ENCODE measurements at regions not wholly inside any gene's neighbourhood (a gene's known extent, or its start where the extent isn't known, plus 50 kb on each side); places are given as distances from the start of the nearest gene placed in this dataset.

GRCh38 chr12:105948331-105948730, 190.4 kb downstream of the NUAK1 start:
- no peak for DNase-seq

GRCh38 chr12:105949391-105949790, 189.4 kb downstream of the NUAK1 start:
- DNase-seq = no peak

- DNase-seq = no peak
These were observed 187.0 kb downstream of the NUAK1 start for GRCh38 chr12:105951732-105952131.

GRCh38 chr12:105954951-105955931, 183.5 kb downstream of the NUAK1 start:
- DNase-seq = no peak

GRCh38 chr12:105955976-105956375, 182.8 kb downstream of the NUAK1 start:
- no peak for DNase-seq

- DNase-seq = peak in 3 of 56 donors; percentile 0 to 29 (median 1)
These were observed 181.9 kb downstream of the NUAK1 start for GRCh38 chr12:105956662-105957457.

GRCh38 chr12:105960319-105961083, 178.3 kb downstream of the NUAK1 start:
- no peak for DNase-seq

GRCh38 chr12:105961821-105962671, 176.7 kb downstream of the NUAK1 start:
- DNase-seq = no peak

- no peak for DNase-seq
These were observed 171.5 kb downstream of the NUAK1 start for GRCh38 chr12:105967038-105967776.

- DNase-seq = no peak
These were observed 170.7 kb downstream of the NUAK1 start for GRCh38 chr12:105968025-105968424.

- no peak for DNase-seq
These were observed 167.9 kb downstream of the NUAK1 start for GRCh38 chr12:105970885-105971284.

- DNase-seq = no peak
These were observed 164.0 kb downstream of the NUAK1 start for GRCh38 chr12:105974738-105975137.

- DNase-seq = no peak
These were observed 163.4 kb downstream of the NUAK1 start for GRCh38 chr12:105975351-105975750.

- DNase-seq = no peak
These were observed 161.5 kb downstream of the NUAK1 start for GRCh38 chr12:105977236-105977635.

GRCh38 chr12:105977652-105978051, 161.1 kb downstream of the NUAK1 start:
- no peak for DNase-seq

- DNase-seq = no peak
These were observed 160.5 kb downstream of the NUAK1 start for GRCh38 chr12:105978276-105978675.

GRCh38 chr12:105978686-105979085, 160.1 kb downstream of the NUAK1 start:
- DNase-seq = no peak

- DNase-seq = no peak
These were observed 158.7 kb downstream of the NUAK1 start for GRCh38 chr12:105980085-105980484.

- DNase-seq = no peak
These were observed 158.2 kb downstream of the NUAK1 start for GRCh38 chr12:105980533-105980932.

- DNase-seq = no peak
These were observed 156.7 kb downstream of the NUAK1 start for GRCh38 chr12:105982022-105982421.

Data from nucleus accumbens (tissue), 56 donors.